ENCODE measurements at regions not wholly inside any gene's neighbourhood (a gene's known extent, or its start where the extent isn't known, plus 50 kb on each side); places are given as distances from the start of the nearest gene placed in this dataset.

DNA sequence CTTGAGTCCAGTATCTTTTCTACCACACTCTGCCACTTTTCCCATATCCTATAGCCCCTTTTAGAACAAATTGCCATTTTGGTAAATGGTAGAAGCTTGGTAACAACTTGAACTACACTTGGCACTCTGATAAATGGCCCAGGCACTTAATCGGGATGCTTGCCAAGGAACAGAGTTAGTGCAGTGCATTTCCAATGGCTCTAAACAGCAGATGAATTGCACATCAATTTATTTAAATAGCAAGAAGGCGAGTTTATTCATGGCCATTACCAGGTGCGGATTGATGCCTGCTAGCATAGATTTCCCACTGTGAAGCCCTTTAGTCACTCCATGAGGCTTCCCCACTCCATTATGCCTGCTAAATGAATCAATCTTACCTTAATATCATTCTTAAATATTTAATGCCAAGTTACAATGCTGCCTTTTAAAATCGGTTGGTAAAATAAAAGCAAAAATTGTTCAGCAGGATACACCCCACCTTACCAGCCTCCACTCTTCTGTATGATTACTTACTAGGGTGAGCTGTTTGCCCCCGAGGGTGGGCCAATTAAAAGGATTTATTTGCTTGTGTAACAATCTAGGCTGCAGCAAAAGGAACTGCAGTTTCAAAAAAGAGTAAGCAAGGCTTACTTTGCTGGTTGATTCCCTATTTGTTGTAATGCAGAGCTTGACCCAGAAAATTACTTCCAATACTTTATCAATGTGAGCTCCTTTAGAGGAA lies 136.0 kb upstream of the ARHGAP42 start:
- POLR2A ChIA-PET (ENCODE audit: partially characterized antibody), result no interaction called here
- no peaks in the 10 kb centered on the region for H3K4me1 Mint-ChIP-seq
- no peak for DNase-seq

DNA sequence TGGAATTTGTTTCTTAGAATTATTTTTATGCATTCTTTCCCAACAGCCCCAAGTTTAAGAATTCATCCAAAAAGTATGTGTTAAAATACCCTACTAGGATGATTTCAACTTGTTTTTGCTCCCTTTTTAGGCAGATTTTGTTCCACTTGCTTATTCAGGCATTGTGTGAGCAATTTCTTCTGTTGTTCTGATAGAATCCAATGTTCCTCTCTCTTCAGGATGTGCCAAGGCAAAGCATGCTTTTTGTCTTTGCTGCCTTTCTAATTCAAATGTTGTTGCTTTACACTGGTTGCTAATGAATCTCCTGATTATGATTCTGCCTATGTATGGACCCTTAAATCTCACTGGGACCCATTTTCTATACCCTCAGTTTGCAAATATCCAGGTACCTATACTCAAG lies 131.2 kb upstream of the ARHGAP42 start:
- Mint-ChIP-seq H3K4me3 (no peak overlapping the region), H3K27ac (no peak overlapping the region), H3K4me1 (no peaks in the 10 kb centered on the region), H3K36me3 (no peaks in the 10 kb centered on the region), H3K27me3 (no peaks in the 10 kb centered on the region), H3K9me3 (peaks cover 2 to 10% (median 5%) of the 10 kb centered on the region in 8 donors)
- intact Hi-C loops (cut with micrococcal nuclease), result no loop called here
- CTCF ChIA-PET (ENCODE audit: partially characterized antibody), result no interaction called here
- POLR2A ChIA-PET (ENCODE audit: partially characterized antibody), result no interaction called here
- Histone ChIP-seq H3K27ac (ENCODE audit: low read depth, low read length) (no peak overlapping the region), H3K27me3 (ENCODE audit: insufficient read depth, low read length) (no peaks in the 10 kb centered on the region), H3K9me3 (ENCODE audit: control insufficient read depth in 1 of 2, low read length in 2 of 2) (no peaks in the 10 kb centered on the region), H3K4me1 (ENCODE audit: insufficient read depth, low read length) (no peaks in the 10 kb centered on the region), H3K4me3 (ENCODE audit: low read length in 2 of 2) (no peak overlapping the region), H3K36me3 (ENCODE audit: insufficient read depth, low read length) (no peaks in the 10 kb centered on the region)
- DNase-seq, result no peak

More for the DNA sequence above, 136.0 kb upstream of the ARHGAP42 start:
- Histone ChIP-seq H3K36me3 (ENCODE audit: insufficient read depth, low read length) (no peaks in the 10 kb centered on the region), H3K9me3 (ENCODE audit: control insufficient read depth in 1 of 2, low read length in 2 of 2) (no peaks in the 10 kb centered on the region), H3K27ac (ENCODE audit: low read depth, low read length) (no peak overlapping the region), H3K4me3 (ENCODE audit: low read length in 2 of 2) (no peak overlapping the region), H3K4me1 (ENCODE audit: insufficient read depth, low read length) (no peaks in the 10 kb centered on the region), H3K27me3 (ENCODE audit: insufficient read depth, low read length) (no peaks in the 10 kb centered on the region)
- peaks cover 0 to 8% (median 3%) of the 10 kb centered on the region in 8 donors for H3K9me3 Mint-ChIP-seq
- no peaks in the 10 kb centered on the region for H3K36me3 Mint-ChIP-seq
- CTCF ChIA-PET (ENCODE audit: partially characterized antibody), result no interaction called here
- H3K27ac Mint-ChIP-seq, result no peak overlapping the region
- H3K27me3 Mint-ChIP-seq, result no peaks in the 10 kb centered on the region
- intact Hi-C loops (cut with micrococcal nuclease), result no loop called here
- H3K4me3 Mint-ChIP-seq, result no peak overlapping the region

DNA sequence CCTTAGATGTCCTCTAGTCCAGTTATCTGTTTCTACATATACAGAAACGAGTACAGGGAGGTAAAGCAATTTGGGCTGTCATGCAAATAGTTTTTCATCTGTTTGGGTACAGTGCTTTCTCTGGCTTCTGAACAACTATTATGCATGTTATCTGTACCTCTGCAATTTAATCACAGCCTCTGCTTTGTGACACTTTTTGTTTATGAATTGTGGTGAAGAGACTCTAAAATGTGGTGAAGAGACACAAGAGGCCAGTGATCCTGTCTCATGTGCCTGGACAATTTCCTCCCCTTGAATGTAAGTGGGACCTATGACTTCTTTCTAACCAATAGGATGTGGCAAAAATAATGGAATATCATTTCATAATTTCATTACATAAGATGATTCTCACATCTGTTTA lies 130.3 kb upstream of the ARHGAP42 start:
- Histone ChIP-seq H3K27ac (ENCODE audit: low read depth, low read length) (no peak overlapping the region), H3K9me3 (ENCODE audit: control insufficient read depth in 1 of 2, low read length in 2 of 2) (no peaks in the 10 kb centered on the region), H3K36me3 (ENCODE audit: insufficient read depth, low read length) (no peaks in the 10 kb centered on the region), H3K4me3 (ENCODE audit: low read length in 2 of 2) (no peak overlapping the region), H3K27me3 (ENCODE audit: insufficient read depth, low read length) (no peaks in the 10 kb centered on the region), H3K4me1 (ENCODE audit: insufficient read depth, low read length) (no peaks in the 10 kb centered on the region)
- intact Hi-C loops (cut with micrococcal nuclease), result no loop called here
- POLR2A ChIA-PET (ENCODE audit: partially characterized antibody), result no interaction called here
- DNase-seq, result no peak
- no peak overlapping the region for H3K4me3 Mint-ChIP-seq
- H3K36me3 Mint-ChIP-seq, result no peaks in the 10 kb centered on the region
- H3K27me3 Mint-ChIP-seq, result no peaks in the 10 kb centered on the region
- no peak overlapping the region for H3K27ac Mint-ChIP-seq
- H3K9me3 Mint-ChIP-seq, result peaks cover 2 to 9% (median 5%) of the 10 kb centered on the region in 8 donors
- H3K4me1 Mint-ChIP-seq, result no peaks in the 10 kb centered on the region
- CTCF ChIA-PET (ENCODE audit: partially characterized antibody), result no interaction called here

DNA sequence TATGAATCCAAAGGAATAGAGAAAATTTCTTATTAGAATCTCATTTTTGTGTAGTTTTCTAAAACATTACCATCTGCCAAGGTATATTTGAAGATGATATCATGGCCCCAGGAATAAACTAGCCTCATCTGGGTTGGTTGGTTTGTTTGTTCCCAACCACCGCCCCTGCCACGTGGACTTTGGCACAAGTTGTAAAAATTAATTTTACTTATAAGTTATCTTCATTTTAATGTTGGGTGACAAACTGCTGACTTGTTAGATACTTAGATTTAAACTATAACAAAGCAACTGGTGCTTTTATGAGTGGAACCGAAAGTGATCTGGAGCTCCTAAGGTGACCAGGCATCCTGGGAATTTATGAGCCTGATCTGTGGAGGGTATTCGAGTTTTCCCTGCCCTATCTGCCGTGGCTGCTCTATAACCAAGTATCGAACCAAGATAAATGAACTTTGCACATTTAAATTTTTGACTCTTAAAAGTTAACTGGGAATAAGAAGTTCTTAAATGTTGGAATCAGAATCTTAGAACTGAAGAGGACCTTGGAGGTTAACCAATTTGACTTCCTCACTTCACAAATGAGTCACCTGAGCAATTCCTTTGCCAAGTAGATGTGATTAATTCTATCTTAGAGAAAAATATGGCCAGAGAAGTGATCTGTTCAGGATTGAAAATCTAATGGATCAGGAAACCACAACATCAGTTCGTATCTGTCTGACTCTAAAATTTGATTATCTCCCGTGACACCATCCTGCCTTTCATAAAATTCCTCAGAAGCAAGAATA lies 129.1 kb upstream of the ARHGAP42 start:
- DNase-seq, result no peak
- Histone ChIP-seq H3K4me3 (ENCODE audit: low read length in 2 of 2) (no peak overlapping the region), H3K4me1 (ENCODE audit: insufficient read depth, low read length) (no peaks in the 10 kb centered on the region), H3K27me3 (ENCODE audit: insufficient read depth, low read length) (no peaks in the 10 kb centered on the region), H3K27ac (ENCODE audit: low read depth, low read length) (no peak overlapping the region), H3K36me3 (ENCODE audit: insufficient read depth, low read length) (no peaks in the 10 kb centered on the region), H3K9me3 (ENCODE audit: control insufficient read depth in 1 of 2, low read length in 2 of 2) (no peaks in the 10 kb centered on the region)
- intact Hi-C loops (cut with micrococcal nuclease), result no loop called here
- Mint-ChIP-seq H3K36me3 (no peaks in the 10 kb centered on the region), H3K27me3 (no peaks in the 10 kb centered on the region), H3K4me1 (no peaks in the 10 kb centered on the region), H3K9me3 (peaks cover 0 to 8% (median 5%) of the 10 kb centered on the region in 8 donors), H3K4me3 (no peak overlapping the region), H3K27ac (no peak overlapping the region)
- CTCF ChIA-PET (ENCODE audit: partially characterized antibody), result no interaction called here
- POLR2A ChIA-PET (ENCODE audit: partially characterized antibody), result no interaction called here

DNA sequence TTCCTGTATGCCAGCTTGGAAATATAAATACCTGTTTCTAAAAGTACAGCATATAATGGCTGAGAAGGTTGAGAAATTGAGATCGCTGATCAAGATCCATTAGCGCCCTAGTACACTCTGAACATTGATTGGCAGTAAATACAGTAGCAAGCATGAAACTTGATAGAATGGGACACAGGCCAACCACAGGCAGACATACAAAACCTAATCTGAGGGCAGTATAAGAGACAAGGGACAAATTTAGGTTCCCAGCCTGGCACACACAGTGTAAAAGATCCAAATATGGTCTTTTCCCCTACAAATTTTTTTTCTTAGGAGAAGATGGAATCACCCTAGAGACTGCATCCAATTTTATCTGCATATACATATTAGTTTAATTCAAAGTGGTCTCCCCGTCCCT lies 126.5 kb upstream of the ARHGAP42 start:
- no peaks in the 10 kb centered on the region for H3K27me3 ChIP-seq (ENCODE audit: insufficient read depth, low read length)
- ChIA-PET POLR2A (ENCODE audit: partially characterized antibody) (no interaction called here), CTCF (ENCODE audit: partially characterized antibody) (no interaction called here)
- no peak for DNase-seq
- no peaks in the 10 kb centered on the region for H3K9me3 ChIP-seq (ENCODE audit: control insufficient read depth in 1 of 2, low read length in 2 of 2)
- H3K4me3 Mint-ChIP-seq, result no peak overlapping the region
- H3K4me3 ChIP-seq (ENCODE audit: low read length in 2 of 2), result no peak overlapping the region
- peaks cover 0 to 8% (median 4%) of the 10 kb centered on the region in 8 donors for H3K9me3 Mint-ChIP-seq
- no peaks in the 10 kb centered on the region for H3K36me3 ChIP-seq (ENCODE audit: insufficient read depth, low read length)
- H3K27me3 Mint-ChIP-seq, result no peaks in the 10 kb centered on the region
- intact Hi-C loops (cut with micrococcal nuclease), result no loop called here
- no peaks in the 10 kb centered on the region for H3K4me1 ChIP-seq (ENCODE audit: insufficient read depth, low read length)
- no peaks in the 10 kb centered on the region for H3K4me1 Mint-ChIP-seq
- H3K36me3 Mint-ChIP-seq, result no peaks in the 10 kb centered on the region
- H3K27ac ChIP-seq (ENCODE audit: low read depth, low read length), result no peak overlapping the region
- no peak overlapping the region for H3K27ac Mint-ChIP-seq

DNA sequence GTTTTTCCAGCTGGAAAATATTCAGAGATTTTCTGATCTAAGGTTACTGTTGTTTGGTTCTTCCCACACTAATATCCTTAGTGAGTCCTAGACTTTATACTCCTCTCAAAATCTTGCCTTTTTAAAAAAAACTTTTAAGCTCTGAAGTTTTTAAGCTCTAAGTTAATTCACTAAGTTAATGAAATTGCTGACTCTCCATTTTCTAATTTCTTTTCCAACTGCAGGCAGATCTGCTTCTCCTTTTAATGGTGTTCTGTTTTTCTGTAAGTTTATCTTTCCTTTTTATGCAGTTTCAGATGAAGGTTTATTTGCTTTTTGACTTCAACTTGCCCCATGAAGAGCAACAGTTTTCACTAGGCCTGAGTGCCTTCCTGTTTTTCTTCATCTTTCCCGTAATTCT lies 125.8 kb upstream of the ARHGAP42 start:
- no peak overlapping the region for H3K27ac Mint-ChIP-seq
- POLR2A ChIA-PET (ENCODE audit: partially characterized antibody), result no interaction called here
- no peaks in the 10 kb centered on the region for H3K4me1 ChIP-seq (ENCODE audit: insufficient read depth, low read length)

DNA sequence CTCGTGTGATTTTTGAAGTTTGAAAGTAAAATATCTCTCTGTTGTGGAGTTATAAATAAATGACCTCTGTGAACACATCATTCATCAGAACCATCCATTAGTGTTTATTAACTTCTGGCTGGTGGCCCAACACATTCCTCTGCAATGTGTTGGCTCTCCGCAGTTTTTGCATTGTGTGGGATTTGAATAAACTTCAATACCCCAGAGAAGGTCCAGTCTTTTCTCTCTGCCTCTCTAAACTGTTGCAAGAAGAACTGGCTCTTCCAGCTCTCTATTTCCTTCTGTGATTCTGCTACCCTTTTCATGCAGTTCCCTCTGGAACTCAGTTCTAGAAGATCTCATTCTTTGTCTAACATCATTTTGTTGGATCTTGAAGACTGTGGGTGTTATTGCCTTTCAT lies 125.0 kb upstream of the ARHGAP42 start:
- H3K36me3 Mint-ChIP-seq, result no peaks in the 10 kb centered on the region
- ChIA-PET CTCF (ENCODE audit: partially characterized antibody) (no interaction called here), POLR2A (ENCODE audit: partially characterized antibody) (no interaction called here)
- H3K9me3 Mint-ChIP-seq, result peaks cover 0 to 8% (median 3%) of the 10 kb centered on the region in 8 donors
- DNase-seq, result no peak
- Histone ChIP-seq H3K4me3 (ENCODE audit: low read length in 2 of 2) (no peak overlapping the region), H3K27ac (ENCODE audit: low read depth, low read length) (no peak overlapping the region), H3K36me3 (ENCODE audit: insufficient read depth, low read length) (no peaks in the 10 kb centered on the region), H3K4me1 (ENCODE audit: insufficient read depth, low read length) (no peaks in the 10 kb centered on the region), H3K9me3 (ENCODE audit: control insufficient read depth in 1 of 2, low read length in 2 of 2) (no peaks in the 10 kb centered on the region), H3K27me3 (ENCODE audit: insufficient read depth, low read length) (no peaks in the 10 kb centered on the region)
- no peak overlapping the region for H3K4me3 Mint-ChIP-seq
- no peaks in the 10 kb centered on the region for H3K4me1 Mint-ChIP-seq
- no peaks in the 10 kb centered on the region for H3K27me3 Mint-ChIP-seq
- intact Hi-C loops (cut with micrococcal nuclease), result no loop called here
- H3K27ac Mint-ChIP-seq, result no peak overlapping the region

More for the DNA sequence above, 125.8 kb upstream of the ARHGAP42 start:
- H3K4me3 Mint-ChIP-seq, result no peak overlapping the region
- no peak for DNase-seq
- Histone ChIP-seq H3K27me3 (ENCODE audit: insufficient read depth, low read length) (no peaks in the 10 kb centered on the region), H3K36me3 (ENCODE audit: insufficient read depth, low read length) (no peaks in the 10 kb centered on the region), H3K27ac (ENCODE audit: low read depth, low read length) (no peak overlapping the region), H3K9me3 (ENCODE audit: control insufficient read depth in 1 of 2, low read length in 2 of 2) (no peaks in the 10 kb centered on the region), H3K4me3 (ENCODE audit: low read length in 2 of 2) (no peak overlapping the region)
- H3K27me3 Mint-ChIP-seq, result no peaks in the 10 kb centered on the region
- peaks cover 0 to 8% (median 3%) of the 10 kb centered on the region in 8 donors for H3K9me3 Mint-ChIP-seq
- intact Hi-C loops (cut with micrococcal nuclease), result no loop called here
- CTCF ChIA-PET (ENCODE audit: partially characterized antibody), result no interaction called here
- no peaks in the 10 kb centered on the region for H3K36me3 Mint-ChIP-seq
- no peaks in the 10 kb centered on the region for H3K4me1 Mint-ChIP-seq
